HG03064 (cell line): ENCODE measurements at regions not wholly inside any gene's neighbourhood (a gene's known extent, or its start where the extent isn't known, plus 50 kb on each side); places are given as distances from the start of the nearest gene placed in this dataset.
"Not testable (repeated sequence)": the region's sequence is repeated elsewhere in the genome, so short reads cannot be mapped to it uniquely, and the experiment has no call there.

ENCODE experiments used
- ATAC-seq: cut with Tn5 transposase; IDR thresholded peaks from one replicate; pipeline ENCODE4 v1.9.1; 2021; ENCODE audit warnings: low read depth; ENCODE audit not compliant: unreplicated experiment

GRCh38 chr6:67467341-67467740 lies 1167.7 kb upstream of the ADGRB3 start:
- ATAC-seq, result no peak

GRCh38 chr6:67462725-67463124 lies 1172.4 kb upstream of the ADGRB3 start:
- not testable (repeated sequence) for ATAC-seq

- ATAC-seq, result no peak
Measured at GRCh38 chr6:67459556-67459955, 1175.5 kb upstream of the ADGRB3 start.

- no peak for ATAC-seq
Measured at GRCh38 chr6:67458265-67458664, 1176.8 kb upstream of the ADGRB3 start.

GRCh38 chr6:67451874-67452273 lies 1183.2 kb upstream of the ADGRB3 start:
- no peak for ATAC-seq

- no peak for ATAC-seq
Measured at GRCh38 chr6:67450641-67451040, 1184.4 kb upstream of the ADGRB3 start.

- no peak for ATAC-seq
Measured at GRCh38 chr6:67449602-67450001, 1185.5 kb upstream of the ADGRB3 start.

- no peak for ATAC-seq
Measured at GRCh38 chr6:67433124-67433523, 1202.0 kb upstream of the ADGRB3 start.

GRCh38 chr6:67431076-67431475 lies 1204.0 kb upstream of the ADGRB3 start:
- ATAC-seq, result no peak

GRCh38 chr6:67426686-67427085 lies 1208.4 kb upstream of the ADGRB3 start:
- ATAC-seq, result not testable (repeated sequence)

- no peak for ATAC-seq
Measured at GRCh38 chr6:67412035-67412434, 1223.0 kb upstream of the ADGRB3 start.

- ATAC-seq, result no peak
Measured at GRCh38 chr6:67411036-67411435, 1224.0 kb upstream of the ADGRB3 start.

GRCh38 chr6:67394254-67394653 lies 1240.8 kb upstream of the ADGRB3 start:
- no peak for ATAC-seq

- ATAC-seq, result no peak
Measured at GRCh38 chr6:67393356-67393755, 1241.7 kb upstream of the ADGRB3 start.

- no peak for ATAC-seq
Measured at GRCh38 chr6:67391955-67392354, 1243.1 kb upstream of the ADGRB3 start.

GRCh38 chr6:67369679-67370078 lies 1265.4 kb upstream of the ADGRB3 start:
- ATAC-seq, result no peak

GRCh38 chr6:67362976-67363375 lies 1272.1 kb upstream of the ADGRB3 start:
- no peak for ATAC-seq

GRCh38 chr6:67361264-67361663 lies 1273.8 kb upstream of the ADGRB3 start:
- ATAC-seq, result no peak

GRCh38 chr6:67358241-67358640 lies 1276.8 kb upstream of the ADGRB3 start:
- no peak for ATAC-seq

GRCh38 chr6:67353861-67354260 lies 1281.2 kb upstream of the ADGRB3 start:
- no peak for ATAC-seq

- ATAC-seq, result no peak
Measured at GRCh38 chr6:67352717-67353116, 1282.4 kb upstream of the ADGRB3 start.

GRCh38 chr6:67350729-67351128 lies 1284.4 kb upstream of the ADGRB3 start:
- ATAC-seq, result no peak

- ATAC-seq, result no peak
Measured at GRCh38 chr6:67345946-67346345, 1289.1 kb upstream of the ADGRB3 start.
